MM.1S (cell line): ENCODE measurements at regions not wholly inside any gene's neighbourhood (a gene's known extent, or its start where the extent isn't known, plus 50 kb on each side); places are given as distances from the start of the nearest gene placed in this dataset.

Experiments used
- DNase-seq: peaks from one replicate; pipeline ENCODE4 v3.0.0-alpha.2; 2015
- H2AFZ ChIP-seq: fragments of 300-600 bp; sonication (generic); 2 replicates; pipeline ENCODE4 v1.6.0; 2016; ENCODE audit warnings: antibody characterized with exemption, low read length
- H3F3A ChIP-seq: fragments of 300-600 bp; sonication (generic); 2 replicates; pipeline ENCODE4 v1.6.1; 2016; ENCODE audit warnings: mild to moderate bottlenecking, antibody characterized with exemption, low read length, moderate library complexity, mixed read lengths; ENCODE audit not compliant: insufficient read depth
- H3K27ac ChIP-seq: fragments of 300-600 bp; sonication (generic); 2 replicates; pipeline ENCODE4 v1.5.1; 2016; ENCODE audit warnings: mild to moderate bottlenecking, low read length
- H3K27me3 ChIP-seq: fragments of 300-600 bp; sonication (generic); replicated peaks from 2 replicates; pipeline ENCODE4 v1.6.0; 2016; ENCODE audit warnings: low read length; ENCODE audit not compliant: insufficient read depth
- H3K36me3 ChIP-seq: fragments of 300-600 bp; sonication (generic); replicated peaks from 2 replicates; pipeline ENCODE4 v1.6.1; 2016; ENCODE audit warnings: mild to moderate bottlenecking, low read length, mixed read lengths; ENCODE audit not compliant: insufficient read depth
- H3K4me1 ChIP-seq: fragments of 300-600 bp; sonication (generic); 2 replicates; pipeline ENCODE4 v1.6.1; 2016; ENCODE audit warnings: low read length, mixed read lengths
- H3K4me2 ChIP-seq: fragments of 300-600 bp; sonication (generic); 2 replicates; pipeline ENCODE4 v1.6.0; 2016; ENCODE audit warnings: low read depth, low read length
- H3K4me3 ChIP-seq: fragments of 300-600 bp; sonication (generic); 2 replicates; pipeline ENCODE4 v1.5.1; 2016; ENCODE audit warnings: low read length, mixed read lengths
- H3K79me2 ChIP-seq: fragments of 300-600 bp; sonication (generic); 2 replicates; pipeline ENCODE4 v1.6.1; 2016; ENCODE audit warnings: mixed run types, low read length, mixed read lengths
- H3K9ac ChIP-seq: fragments of 300-600 bp; sonication (generic); 2 replicates; pipeline ENCODE4 v1.6.1; 2016; ENCODE audit warnings: low read length, mixed read lengths
- H3K9me2 ChIP-seq: fragments of 300-600 bp; sonication (generic); replicated peaks from 2 replicates; pipeline ENCODE4 v1.6.1; 2016; ENCODE audit warnings: mild to moderate bottlenecking, low read length, mixed read lengths; ENCODE audit not compliant: insufficient read depth
- H3K9me3 ChIP-seq: fragments of 300-600 bp; sonication (generic); replicated peaks from 2 replicates; pipeline ENCODE4 v1.6.1; 2016; ENCODE audit warnings: mild to moderate bottlenecking, low read length, mixed read lengths; ENCODE audit not compliant: insufficient read depth
- H4K20me1 ChIP-seq: fragments of 300-600 bp; sonication (generic); 2 replicates; pipeline ENCODE4 v1.6.1; 2016; ENCODE audit warnings: mild to moderate bottlenecking, low read length, moderate library complexity, mixed read lengths; ENCODE audit not compliant: insufficient read depth
- EZH2 ChIP-seq: fragments of 300-600 bp; sonication (generic); optimal IDR thresholded peaks from 2 replicates; pipeline ENCODE3; 2017; ENCODE audit warnings: low read depth, mild to moderate bottlenecking, antibody characterized with exemption, low read length, mixed read lengths
- EZH2phosphoT487 ChIP-seq: fragments of 300-600 bp; sonication (generic); IDR thresholded peaks from 2 replicates; pipeline ENCODE4 v1.6.1; 2018; ENCODE audit warnings: antibody characterized with exemption, low read length
- TF ChIP-seq, protein P1 (sequence below): fragments of 300-600 bp; sonication (generic); IDR thresholded peaks from 2 replicates; pipeline ENCODE4 v1.5.1; 2016; ENCODE audit warnings: antibody characterized with exemption, low read length, mixed read lengths

DNA sequence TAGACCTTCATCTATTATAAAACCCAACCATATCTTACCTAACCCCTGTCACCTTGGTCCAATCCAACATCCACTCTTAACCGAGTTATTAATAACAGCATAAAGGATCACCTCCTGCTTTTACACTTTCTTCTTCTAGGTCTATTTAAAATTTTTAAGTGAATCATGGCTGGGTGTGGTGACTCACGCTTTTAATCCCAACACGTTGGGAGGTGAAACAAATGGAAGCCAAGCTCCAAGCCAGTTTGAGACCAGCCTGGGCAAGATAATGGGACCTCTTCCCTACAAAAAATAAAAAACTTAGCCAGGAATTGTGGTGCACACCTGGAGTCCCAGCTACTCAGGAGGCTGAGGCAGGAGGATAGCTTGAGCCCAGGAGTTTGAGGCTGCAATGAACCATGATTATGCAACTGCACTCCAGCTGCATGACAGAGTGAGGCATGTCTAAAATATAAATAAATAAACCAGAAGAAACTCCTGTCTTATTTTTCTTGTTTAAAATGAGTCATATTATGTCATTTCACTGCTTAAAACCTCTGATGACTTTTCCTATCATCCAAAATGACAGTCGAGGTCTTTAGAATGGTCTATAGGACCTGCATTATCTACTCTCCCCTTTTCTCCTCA is 188.4 kb downstream of the GASK1B start:
- no peaks in the 10 kb centered on the region for H3F3A ChIP-seq
- no peaks in the 10 kb centered on the region for H3K9me2 ChIP-seq
- DNase-seq = no peak
- no peaks in the 10 kb centered on the region for H3K36me3 ChIP-seq
- no peak overlapping the region for H3K9ac ChIP-seq
- H2AFZ ChIP-seq = no peak overlapping the region
- no peak overlapping the region for H3K4me2 ChIP-seq
- no peaks in the 10 kb centered on the region for H4K20me1 ChIP-seq
- H3K9me3 ChIP-seq = no peaks in the 10 kb centered on the region
- H3K27ac ChIP-seq = no peak overlapping the region
- no peaks in the 10 kb centered on the region for H3K4me1 ChIP-seq
- TF ChIP-seq EZH2phosphoT487 (no peak), EZH2 (no peak)
- TF ChIP-seq, protein P1, sequence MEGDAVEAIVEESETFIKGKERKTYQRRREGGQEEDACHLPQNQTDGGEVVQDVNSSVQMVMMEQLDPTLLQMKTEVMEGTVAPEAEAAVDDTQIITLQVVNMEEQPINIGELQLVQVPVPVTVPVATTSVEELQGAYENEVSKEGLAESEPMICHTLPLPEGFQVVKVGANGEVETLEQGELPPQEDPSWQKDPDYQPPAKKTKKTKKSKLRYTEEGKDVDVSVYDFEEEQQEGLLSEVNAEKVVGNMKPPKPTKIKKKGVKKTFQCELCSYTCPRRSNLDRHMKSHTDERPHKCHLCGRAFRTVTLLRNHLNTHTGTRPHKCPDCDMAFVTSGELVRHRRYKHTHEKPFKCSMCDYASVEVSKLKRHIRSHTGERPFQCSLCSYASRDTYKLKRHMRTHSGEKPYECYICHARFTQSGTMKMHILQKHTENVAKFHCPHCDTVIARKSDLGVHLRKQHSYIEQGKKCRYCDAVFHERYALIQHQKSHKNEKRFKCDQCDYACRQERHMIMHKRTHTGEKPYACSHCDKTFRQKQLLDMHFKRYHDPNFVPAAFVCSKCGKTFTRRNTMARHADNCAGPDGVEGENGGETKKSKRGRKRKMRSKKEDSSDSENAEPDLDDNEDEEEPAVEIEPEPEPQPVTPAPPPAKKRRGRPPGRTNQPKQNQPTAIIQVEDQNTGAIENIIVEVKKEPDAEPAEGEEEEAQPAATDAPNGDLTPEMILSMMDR = no peak
- no peaks in the 10 kb centered on the region for H3K79me2 ChIP-seq
- H3K27me3 ChIP-seq = no peaks in the 10 kb centered on the region
- H3K4me3 ChIP-seq = no peak overlapping the region

DNA sequence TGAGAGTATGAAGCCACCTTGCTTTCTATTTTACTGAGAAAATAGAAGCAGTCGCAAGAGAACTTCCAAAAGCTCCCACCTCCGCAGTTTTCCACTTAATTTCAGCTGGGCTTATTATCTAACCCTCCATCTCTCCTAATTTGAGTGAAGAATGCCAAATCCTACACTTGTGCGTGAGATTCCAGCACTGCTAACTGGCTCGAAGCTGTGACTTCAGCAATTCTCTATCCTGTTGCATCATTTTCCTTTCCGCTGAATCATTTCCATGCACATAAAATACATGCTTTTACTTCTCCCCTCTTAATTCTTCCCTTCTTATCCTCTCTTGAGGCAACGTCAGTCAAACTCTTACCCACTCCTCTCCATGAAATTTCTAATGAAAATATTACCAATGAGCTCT is 189.5 kb downstream of the GASK1B start:
- TF ChIP-seq EZH2phosphoT487 = no peak
- TF ChIP-seq EZH2 = no peak
- TF ChIP-seq, protein P1 = no peak
- Histone ChIP-seq H3K36me3 (no peaks in the 10 kb centered on the region), H3F3A (no peaks in the 10 kb centered on the region), H3K4me1 (no peaks in the 10 kb centered on the region), H3K4me2 (no peak overlapping the region), H3K79me2 (no peaks in the 10 kb centered on the region), H3K9me2 (no peaks in the 10 kb centered on the region), H3K9me3 (no peaks in the 10 kb centered on the region), H4K20me1 (no peaks in the 10 kb centered on the region), H3K27me3 (no peaks in the 10 kb centered on the region), H2AFZ (no peak overlapping the region), H3K9ac (no peak overlapping the region), H3K4me3 (no peak overlapping the region), H3K27ac (no peak overlapping the region)
- no peak for DNase-seq

DNA sequence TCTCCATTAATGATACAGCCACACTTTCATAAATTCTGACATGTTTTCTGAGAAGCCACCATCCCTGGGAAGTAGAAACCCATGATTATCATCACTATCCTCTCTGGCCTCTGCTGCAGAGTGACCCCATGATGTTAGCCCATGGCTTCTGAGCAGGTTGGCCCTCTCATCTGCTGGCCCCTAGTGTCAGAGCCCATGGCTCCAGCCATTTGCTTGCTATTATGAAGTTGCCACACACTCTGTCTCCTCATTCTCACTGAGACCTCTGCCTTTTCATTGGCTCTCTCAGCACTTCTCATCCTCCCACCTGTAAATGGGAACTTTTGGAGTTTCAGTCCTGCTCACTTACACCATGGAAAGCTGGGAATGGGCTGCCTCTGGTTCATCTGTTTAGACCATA is 192.7 kb downstream of the GASK1B start:
- Histone ChIP-seq H3K27me3 (no peaks in the 10 kb centered on the region), H3K36me3 (no peaks in the 10 kb centered on the region), H3K4me3 (no peak overlapping the region), H3K9me3 (no peaks in the 10 kb centered on the region), H2AFZ (no peak overlapping the region), H3K9me2 (no peaks in the 10 kb centered on the region), H4K20me1 (no peaks in the 10 kb centered on the region), H3K9ac (no peak overlapping the region), H3K27ac (no peak overlapping the region), H3K79me2 (no peaks in the 10 kb centered on the region), H3F3A (no peaks in the 10 kb centered on the region), H3K4me2 (no peak overlapping the region), H3K4me1 (no peaks in the 10 kb centered on the region)
- TF ChIP-seq EZH2 (no peak), EZH2phosphoT487 (no peak)
- TF ChIP-seq, protein P1 = no peak
- no peak for DNase-seq
